HepG2 (cell line): ENCODE measurements at regions not wholly inside any gene's neighbourhood (a gene's known extent, or its start where the extent isn't known, plus 50 kb on each side); places are given as distances from the start of the nearest gene placed in this dataset.

Experiments
- ATAC-seq: fragments of 200-7000 bp; cut with Tn5 transposase; 3 replicates; pipeline ENCODE4 v1.9.1; 2020; ENCODE audit warnings: mild to moderate bottlenecking, moderate library complexity
- BruUV-seq: library from RNA; stranded (reverse); fragments of 400-500 nt; replicated peaks from 2 replicates; lab custom pipeline; 2021; lab: Mats Ljungman, UMichigan
- CTCF ChIA-PET: fragments of 300-600 bp; formaldehyde crosslinking; extraction: SDS; loops from one replicate; lab custom pipeline; 2021; ENCODE audit warnings: low total read pairs, inconsistent platforms, low intra/inter-chr PET ratio; lab: Yijun Ruan, JAX
- POLR2A ChIA-PET: fragments of 350-600 bp; sonication (Branson Sonifier 250); formaldehyde crosslinking; loops from one replicate; lab custom pipeline; 2020; ENCODE audit warnings: antibody characterized with exemption, inconsistent platforms; lab: Yijun Ruan, JAX
- DNase-seq: peaks from one replicate; pipeline ENCODE4 v3.0.0-alpha.2; 2015; ENCODE audit warnings: low spot score
- FAIRE-seq: peaks from 3 replicates; lab custom pipeline; 2011; peaks lifted over from hg19 to GRCh38; lab: Jason Lieb, UNC
- H2AFZ ChIP-seq: one replicate; pipeline ENCODE4 v1.6.1; 2011; ENCODE audit warnings: low read length, inconsistent platforms
- H3K27ac ChIP-seq: fragments of 300-600 bp; 3 replicates; pipeline ENCODE4 v1.8.0; 2011; ENCODE audit warnings: mixed run types, mild to moderate bottlenecking, mixed read lengths, low read length, inconsistent platforms; ENCODE audit not compliant: insufficient read depth; ENCODE audit errors: extremely low read length
- H3K27me3 ChIP-seq, 2 experiments: fragments of 200-600 bp in 1 of 2; 2 replicates in 1 of 2; 3 replicates in 1 of 2; pipeline versions ENCODE4 v1.6.0 to v1.8.0; 2011; ENCODE audit warnings: low read length in 2 of 2, mild to moderate bottlenecking in 2 of 2, moderate library complexity in 2 of 2, inconsistent platforms in 1 of 2; ENCODE audit not compliant: insufficient read depth in 2 of 2, control insufficient read depth in 1 of 2
- H3K36me3 ChIP-seq, 2 experiments: fragments of 200-600 bp in 1 of 2; replicated peaks in 1 of 2; 2 replicates in 1 of 2; 3 replicates in 1 of 2; pipeline versions ENCODE4 v1.5.1 to v1.8.0; 2011; ENCODE audit warnings: low read length in 2 of 2, inconsistent platforms in 1 of 2; ENCODE audit not compliant: insufficient read depth in 2 of 2, control insufficient read depth in 1 of 2
- H3K4me1 ChIP-seq: 2 replicates; pipeline ENCODE4 v1.5.1; 2012; ENCODE audit warnings: low read length, inconsistent platforms; ENCODE audit not compliant: insufficient read depth
- H3K4me2 ChIP-seq: 2 replicates; pipeline ENCODE4 v1.6.0; 2011; ENCODE audit warnings: low read depth, low read length, inconsistent platforms
- H3K4me3 ChIP-seq, 3 experiments: fragments of 200-600 bp in 1 of 3; sonication (generic), shearing (Covaris generic) in 1 of 3; replicated peaks in 1 of 3; 2 replicates each; pipeline ENCODE4 v1.5.1; 2011 to 2016; ENCODE audit warnings: low read length in 3 of 3, inconsistent platforms in 2 of 3, low read depth in 2 of 3, mild to moderate bottlenecking in 2 of 3, control low read depth in 1 of 3, mixed read lengths in 1 of 3; ENCODE audit not compliant: insufficient read depth in 1 of 3
- H3K79me2 ChIP-seq: one replicate; pipeline ENCODE4 v1.6.1; 2011; ENCODE audit warnings: low read length, inconsistent platforms; ENCODE audit not compliant: insufficient read depth
- H3K9ac ChIP-seq: 2 replicates; pipeline ENCODE4 v1.6.0; 2011; ENCODE audit warnings: mild to moderate bottlenecking, low read depth, low read length, inconsistent platforms; ENCODE audit not compliant: insufficient read depth
- H3K9me3 ChIP-seq: 2 replicates; pipeline ENCODE4 v1.5.1; 2012; ENCODE audit warnings: mild to moderate bottlenecking, low read length
- H4K20me1 ChIP-seq: 2 replicates; pipeline ENCODE4 v1.6.0; 2011; ENCODE audit warnings: inconsistent platforms, mild to moderate bottlenecking, low read length, moderate library complexity; ENCODE audit not compliant: insufficient read depth
- ATF7 ChIP-seq, 2 experiments: fragments of 450-650 bp in 1 of 2; sonication (generic) in 1 of 2; formaldehyde crosslinking in 1 of 2; IDR thresholded peaks; 2 replicates each; pipeline versions ENCODE4 v1.4.0 to v1.6.1; 2016 to 2020; ENCODE audit warnings: antibody characterized with exemption in 1 of 2, mild to moderate bottlenecking in 1 of 2, missing genetic modification reagents in 1 of 2
- ETV5 ChIP-seq: IDR thresholded peaks from 2 replicates; pipeline ENCODE4 v1.6.1; 2018; ENCODE audit warnings: missing biosample characterization, missing genetic modification reagents, inconsistent platforms, borderline replicate concordance
- FOSL1 ChIP-seq: sonication (generic); formaldehyde crosslinking; IDR thresholded peaks from 2 replicates; pipeline ENCODE4 v1.9.0; 2021; ENCODE audit warnings: missing genetic modification reagents, borderline replicate concordance
- HDAC6 ChIP-seq: fragments of 200-600 bp; sonication (generic); IDR thresholded peaks from 2 replicates; pipeline ENCODE4 v1.7.0; 2017; ENCODE audit warnings: mild to moderate bottlenecking, antibody characterized with exemption, low read length, low read depth
- HHEX ChIP-seq: IDR thresholded peaks from 2 replicates; pipeline ENCODE4 v1.6.1; 2016; ENCODE audit warnings: control low read depth
- MED8 ChIP-seq: sonication (generic); formaldehyde crosslinking; IDR thresholded peaks from 2 replicates; pipeline ENCODE4 v1.8.1; 2023; ENCODE audit warnings: mild to moderate bottlenecking, missing genetic modification reagents; ENCODE audit not compliant: insufficient replicate concordance
- PAX8 ChIP-seq: sonication (generic); formaldehyde crosslinking; IDR thresholded peaks from 2 replicates; pipeline ENCODE4 v1.8.0; 2022; ENCODE audit warnings: mild to moderate bottlenecking, missing genetic modification reagents, borderline replicate concordance
- PCBP1 ChIP-seq: fragments of 200-400 bp; formaldehyde crosslinking; IDR thresholded peaks from 2 replicates; pipeline ENCODE4 v1.6.1; 2017; ENCODE audit warnings: mild to moderate bottlenecking, low read depth, low read length, borderline replicate concordance
- SRY ChIP-seq: sonication (generic); formaldehyde crosslinking; IDR thresholded peaks from 2 replicates; pipeline ENCODE4 v1.8.0; 2022; ENCODE audit warnings: mild to moderate bottlenecking, missing genetic modification reagents
- ZBTB43 ChIP-seq: sonication (generic); formaldehyde crosslinking; conservative IDR thresholded peaks from 2 replicates; pipeline ENCODE4 v1.4.0; 2020; ENCODE audit warnings: missing genetic modification reagents
- ZC3H4 ChIP-seq: sonication (generic); formaldehyde crosslinking; IDR thresholded peaks from 2 replicates; pipeline ENCODE4 v1.4.0; 2020; ENCODE audit warnings: missing genetic modification reagents, borderline replicate concordance
- ZNF260 ChIP-seq: sonication (generic); formaldehyde crosslinking; IDR thresholded peaks from 2 replicates; pipeline ENCODE4 v1.4.0; 2020; ENCODE audit warnings: missing genetic modification reagents, low read depth, mild to moderate bottlenecking, borderline replicate concordance
- ZNF550 ChIP-seq: sonication (generic); formaldehyde crosslinking; IDR thresholded peaks from 2 replicates; pipeline ENCODE4 v1.4.0; 2020; ENCODE audit warnings: mild to moderate bottlenecking, missing genetic modification reagents, borderline replicate concordance
- ZNF775 ChIP-seq: sonication (generic); formaldehyde crosslinking; IDR thresholded peaks from 2 replicates; pipeline ENCODE4 v1.4.0; 2020; ENCODE audit warnings: missing genetic modification reagents, mild to moderate bottlenecking, moderate library complexity, borderline replicate concordance
- ZNF792 ChIP-seq: IDR thresholded peaks from 2 replicates; pipeline ENCODE4 v1.6.1; 2016
- ZNF891 ChIP-seq: sonication (generic); formaldehyde crosslinking; IDR thresholded peaks from 2 replicates; pipeline ENCODE4 v1.5.0; 2020; ENCODE audit warnings: mild to moderate bottlenecking, missing genetic modification reagents
- WGBS: methylation state at CpG from one replicate; pipeline ENCODE4 v1.1.6; 2017; ENCODE audit warnings: low lambda C conversion rate; 5-methylcytosine and 5-hydroxymethylcytosine counted together
- in situ Hi-C: cut with HindIII; loops from 2 replicates; pipeline ENCODE4 v1.10.0; 2017; ENCODE audit warnings: low pct_unique_long_range_greater_than_20kb; ENCODE audit not compliant: extremely low pct_ligation_motif_present
- intact Hi-C: fragments of 100-400 bp; cut with micrococcal nuclease; formaldehyde crosslinking; loops from one replicate; pipeline ENCODE4 v1.10.0; 2022; ENCODE audit not compliant: unreplicated experiment
- TF ChIP-seq, protein P1 (sequence below): sonication (generic); formaldehyde crosslinking; IDR thresholded peaks from 2 replicates; pipeline ENCODE4 v1.8.0; 2022; ENCODE audit warnings: missing genetic modification reagents, mild to moderate bottlenecking, borderline replicate concordance
- TF ChIP-seq, protein P2 (sequence below): sonication (generic); formaldehyde crosslinking; IDR thresholded peaks from 2 replicates; pipeline ENCODE4 v1.4.0; 2020; ENCODE audit warnings: missing genetic modification reagents
- TF ChIP-seq, protein P3 (sequence below): sonication (generic); formaldehyde crosslinking; IDR thresholded peaks from 2 replicates; pipeline ENCODE4 v1.4.0; 2020; ENCODE audit warnings: low read depth, mild to moderate bottlenecking, missing genetic modification reagents

DNA sequence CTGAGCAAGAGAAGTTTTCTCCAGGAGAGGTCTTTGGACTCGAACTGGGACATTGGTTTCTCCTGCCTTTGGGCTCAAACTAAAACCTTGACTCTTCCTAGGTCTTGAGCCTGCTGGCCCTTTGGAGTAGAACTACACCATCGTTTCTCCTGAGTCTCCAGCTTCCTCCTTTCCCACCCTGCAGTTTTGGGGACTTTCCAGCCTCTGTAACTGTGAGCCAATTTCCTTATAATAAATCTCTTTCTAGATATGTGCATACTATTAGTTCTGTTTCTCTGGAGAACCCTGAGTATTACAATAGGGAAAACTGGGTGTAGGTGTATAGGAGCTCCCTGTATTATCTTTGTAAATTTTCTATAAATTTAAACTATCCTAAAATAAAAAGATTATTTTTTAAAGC lies 219.8 kb upstream of the AGAP1 start (continued):
- TF ChIP-seq, protein P1, sequence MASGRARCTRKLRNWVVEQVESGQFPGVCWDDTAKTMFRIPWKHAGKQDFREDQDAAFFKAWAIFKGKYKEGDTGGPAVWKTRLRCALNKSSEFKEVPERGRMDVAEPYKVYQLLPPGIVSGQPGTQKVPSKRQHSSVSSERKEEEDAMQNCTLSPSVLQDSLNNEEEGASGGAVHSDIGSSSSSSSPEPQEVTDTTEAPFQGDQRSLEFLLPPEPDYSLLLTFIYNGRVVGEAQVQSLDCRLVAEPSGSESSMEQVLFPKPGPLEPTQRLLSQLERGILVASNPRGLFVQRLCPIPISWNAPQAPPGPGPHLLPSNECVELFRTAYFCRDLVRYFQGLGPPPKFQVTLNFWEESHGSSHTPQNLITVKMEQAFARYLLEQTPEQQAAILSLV (CRISPR knock-in tag), result no peak
- TF ChIP-seq ZNF550 (CRISPR knock-in tag), result no peak

- Histone ChIP-seq H3K27ac (no peak overlapping the region), H4K20me1 (no peaks in the 10 kb centered on the region), H3K4me3 (no peak overlapping the region), H3K9ac (no peak overlapping the region), H3K9me3 (no peaks in the 10 kb centered on the region), H3K36me3 (no peaks in the 10 kb centered on the region), H3K27me3 (peaks cover 0 to 11% of the 10 kb centered on the region in 2 experiments; a peak in 2 of 5 replicates), H3K4me2 (no peak overlapping the region), H3K4me1 (no peaks in the 10 kb centered on the region), H2AFZ (no peak overlapping the region), H3K79me2 (no peaks in the 10 kb centered on the region)
- TF ChIP-seq ZBTB43 (CRISPR knock-in tag) (no peak), ZC3H4 (CRISPR knock-in tag) (no peak), ZNF792 (CRISPR knock-in tag) (no peak), ETV5 (no peak), ATF7 (IDR thresholded peaks at IDR 0.05) (no peak), ATF7 (CRISPR knock-in tag; IDR thresholded peaks at IDR 0.05) (no peak), SRY (CRISPR knock-in tag) (no peak), ZNF775 (CRISPR knock-in tag) (no peak), ZNF260 (no peak), ZNF891 (no peak), FOSL1 (CRISPR knock-in tag) (no peak), HDAC6 (no peak), PCBP1 (no peak), MED8 (CRISPR knock-in tag) (no peak), PAX8 (CRISPR knock-in tag) (no peak), HHEX (CRISPR knock-in tag) (no peak)
- TF ChIP-seq, protein P2, sequence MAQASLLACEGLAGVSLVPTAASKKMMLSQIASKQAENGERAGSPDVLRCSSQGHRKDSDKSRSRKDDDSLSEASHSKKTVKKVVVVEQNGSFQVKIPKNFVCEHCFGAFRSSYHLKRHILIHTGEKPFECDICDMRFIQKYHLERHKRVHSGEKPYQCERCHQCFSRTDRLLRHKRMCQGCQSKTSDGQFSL (CRISPR knock-in tag), result no peak
- TF ChIP-seq, protein P3, sequence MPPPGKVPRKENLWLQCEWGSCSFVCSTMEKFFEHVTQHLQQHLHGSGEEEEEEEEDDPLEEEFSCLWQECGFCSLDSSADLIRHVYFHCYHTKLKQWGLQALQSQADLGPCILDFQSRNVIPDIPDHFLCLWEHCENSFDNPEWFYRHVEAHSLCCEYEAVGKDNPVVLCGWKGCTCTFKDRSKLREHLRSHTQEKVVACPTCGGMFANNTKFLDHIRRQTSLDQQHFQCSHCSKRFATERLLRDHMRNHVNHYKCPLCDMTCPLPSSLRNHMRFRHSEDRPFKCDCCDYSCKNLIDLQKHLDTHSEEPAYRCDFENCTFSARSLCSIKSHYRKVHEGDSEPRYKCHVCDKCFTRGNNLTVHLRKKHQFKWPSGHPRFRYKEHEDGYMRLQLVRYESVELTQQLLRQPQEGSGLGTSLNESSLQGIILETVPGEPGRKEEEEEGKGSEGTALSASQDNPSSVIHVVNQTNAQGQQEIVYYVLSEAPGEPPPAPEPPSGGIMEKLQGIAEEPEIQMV (CRISPR knock-in tag), result no peak
- DNase-seq (no peak), FAIRE-seq (no peak), ATAC-seq (no peak)
- BruUV-seq, result no TSS peak
- intact Hi-C loops, result no loop called here
- WGBS, result 27% methylated on average over 3 of the region's 3 CpGs
- CTCF ChIA-PET, result no interaction called here
- POLR2A ChIA-PET, result no interaction called here
- in situ Hi-C loops, result no loop called here
Observed at GRCh38 chr2:235277485-235277884, 216.4 kb upstream of the AGAP1 start.
